Keratinocyte (primary cell): ENCODE measurements at regions not wholly inside any gene's neighbourhood (a gene's known extent, or its start where the extent isn't known, plus 50 kb on each side); places are given as distances from the start of the nearest gene placed in this dataset.

Experiments
- EZH2 ChIP-seq: IDR thresholded peaks from one replicate; pipeline ENCODE4 v1.6.1; 2012; ENCODE audit warnings: inconsistent platforms, mild to moderate bottlenecking, low read length, moderate library complexity
- TF ChIP-seq, protein P1 (sequence below), 3 experiments: IDR thresholded peaks in 1 of 3; conservative IDR thresholded peaks in 1 of 3; optimal IDR thresholded peaks in 1 of 3; 2 replicates in 2 of 3; 3 replicates in 1 of 3; pipeline versions ENCODE3 to v1.5.1; 2011; ENCODE audit warnings: low read length in 3 of 3, mild to moderate bottlenecking in 3 of 3, moderate library complexity in 2 of 3, control low read depth in 1 of 3, inconsistent platforms in 1 of 3; ENCODE audit not compliant: insufficient read depth in 2 of 3; ENCODE audit errors: extremely low read depth in 1 of 3

DNA sequence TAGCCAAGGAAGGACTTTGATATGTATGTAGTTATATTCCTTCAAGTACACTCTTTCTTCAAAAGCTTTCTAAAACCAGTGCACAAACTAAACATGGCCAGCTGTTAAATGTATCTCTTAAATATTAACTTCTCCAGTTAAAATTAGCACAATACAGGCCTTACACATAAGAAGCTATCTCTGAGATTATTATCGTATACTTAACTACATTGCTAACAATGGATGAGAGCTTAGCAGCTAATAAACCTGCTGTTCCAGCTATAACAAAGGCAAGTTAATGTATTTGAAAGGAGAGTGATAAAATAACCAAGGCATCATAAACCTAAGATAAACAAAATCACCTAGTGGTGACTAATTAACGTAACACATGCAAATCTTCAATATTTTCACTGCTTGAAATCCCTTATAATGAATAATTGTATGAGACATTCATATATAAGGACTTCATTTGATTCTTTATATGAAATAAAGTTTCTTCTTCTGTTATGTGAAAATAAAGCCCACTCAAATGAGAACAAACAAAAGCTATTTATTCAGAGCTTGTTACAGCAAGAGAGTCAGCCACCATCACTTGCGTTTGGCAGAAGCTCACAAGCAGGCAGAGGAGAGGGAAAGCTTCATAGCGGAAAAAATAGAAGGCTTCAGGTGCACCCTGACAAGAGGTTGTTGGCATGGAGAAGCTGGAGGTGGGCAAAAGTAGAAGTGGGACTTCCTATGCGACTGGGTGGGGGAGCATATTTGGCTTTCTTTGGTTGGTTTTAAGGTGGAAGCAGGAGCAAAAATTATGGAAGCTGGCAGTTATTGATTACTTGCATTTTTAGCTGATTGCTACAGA lies 274.1 kb upstream of the CHRM3 start:
- TF ChIP-seq, protein P1, sequence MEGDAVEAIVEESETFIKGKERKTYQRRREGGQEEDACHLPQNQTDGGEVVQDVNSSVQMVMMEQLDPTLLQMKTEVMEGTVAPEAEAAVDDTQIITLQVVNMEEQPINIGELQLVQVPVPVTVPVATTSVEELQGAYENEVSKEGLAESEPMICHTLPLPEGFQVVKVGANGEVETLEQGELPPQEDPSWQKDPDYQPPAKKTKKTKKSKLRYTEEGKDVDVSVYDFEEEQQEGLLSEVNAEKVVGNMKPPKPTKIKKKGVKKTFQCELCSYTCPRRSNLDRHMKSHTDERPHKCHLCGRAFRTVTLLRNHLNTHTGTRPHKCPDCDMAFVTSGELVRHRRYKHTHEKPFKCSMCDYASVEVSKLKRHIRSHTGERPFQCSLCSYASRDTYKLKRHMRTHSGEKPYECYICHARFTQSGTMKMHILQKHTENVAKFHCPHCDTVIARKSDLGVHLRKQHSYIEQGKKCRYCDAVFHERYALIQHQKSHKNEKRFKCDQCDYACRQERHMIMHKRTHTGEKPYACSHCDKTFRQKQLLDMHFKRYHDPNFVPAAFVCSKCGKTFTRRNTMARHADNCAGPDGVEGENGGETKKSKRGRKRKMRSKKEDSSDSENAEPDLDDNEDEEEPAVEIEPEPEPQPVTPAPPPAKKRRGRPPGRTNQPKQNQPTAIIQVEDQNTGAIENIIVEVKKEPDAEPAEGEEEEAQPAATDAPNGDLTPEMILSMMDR (optimal IDR thresholded peaks at IDR 0.05 in 1 of 3, IDR thresholded peaks at IDR 0.05 in 1 of 3, conservative IDR thresholded peaks at IDR 0.05 in 1 of 3; ENCODE audit: extremely low read depth in 1 of 3, insufficient read depth in 2 of 3, low read length in 3 of 3) = no peak
- no peak for TF ChIP-seq EZH2
